OCI-LY7 (cell line): ENCODE measurements at regions not wholly inside any gene's neighbourhood (a gene's known extent, or its start where the extent isn't known, plus 50 kb on each side); places are given as distances from the start of the nearest gene placed in this dataset.

Experiments
- BruUV-seq: library from RNA; stranded (reverse); fragments of 400-500 nt; replicated peaks from 2 replicates; lab custom pipeline; 2021; lab: Mats Ljungman, UMichigan
- CTCF ChIA-PET: fragments of 300-600 bp; sonication (Branson Sonifier 250); formaldehyde crosslinking; loops from one replicate; lab custom pipeline; 2022; ENCODE audit warnings: antibody characterized with exemption; ENCODE audit not compliant: unreplicated experiment; lab: Charles Lee
- POLR2A ChIA-PET: fragments of 300-600 bp; sonication (Branson Sonifier 250); formaldehyde crosslinking; loops from one replicate; lab custom pipeline; 2022; ENCODE audit warnings: antibody characterized with exemption; lab: Charles Lee
- DNase-seq: peaks from one replicate; pipeline ENCODE4 v3.0.0-alpha.2; 2015; ENCODE audit warnings: low spot score
- H2AFZ ChIP-seq: fragments of 200-600 bp; sonication (generic), shearing (Covaris generic); 2 replicates; pipeline ENCODE4 v1.6.1; 2014; ENCODE audit warnings: mild to moderate bottlenecking, antibody characterized with exemption, low read length, moderate library complexity
- H3K27ac ChIP-seq: fragments of 200-600 bp; sonication (generic); 2 replicates; pipeline ENCODE4 v1.5.1; 2014; ENCODE audit warnings: mixed run types, low read depth, mild to moderate bottlenecking, moderate library complexity, low read length, inconsistent platforms; ENCODE audit not compliant: poor library complexity, severe bottlenecking
- H3K36me3 ChIP-seq: fragments of 200-600 bp; sonication (generic); 2 replicates; pipeline ENCODE4 v1.6.1; 2014; ENCODE audit warnings: mild to moderate bottlenecking, antibody characterized with exemption, low read length, moderate library complexity, mixed read lengths; ENCODE audit not compliant: insufficient read depth
- H3K4me1 ChIP-seq: fragments of 200-600 bp; sonication (generic); 2 replicates; pipeline ENCODE4 v1.5.1; 2014; ENCODE audit warnings: mild to moderate bottlenecking, low read length; ENCODE audit not compliant: insufficient read depth, poor library complexity, severe bottlenecking
- H3K4me2 ChIP-seq: fragments of 200-600 bp; sonication (generic); 2 replicates; pipeline ENCODE4 v1.6.1; 2014; ENCODE audit warnings: mild to moderate bottlenecking, low read length
- H3K4me3 ChIP-seq: fragments of 200-600 bp; sonication (generic); 2 replicates; pipeline ENCODE4 v1.5.1; 2014; ENCODE audit warnings: mild to moderate bottlenecking, low read depth, low read length; ENCODE audit not compliant: poor library complexity, severe bottlenecking
- H3K79me2 ChIP-seq: fragments of 200-600 bp; sonication (generic); 2 replicates; pipeline ENCODE4 v1.6.1; 2016; ENCODE audit warnings: low read depth, mild to moderate bottlenecking, low read length, moderate library complexity, mixed read lengths; ENCODE audit not compliant: insufficient read depth
- H3K9me2 ChIP-seq: fragments of 200-600 bp; sonication (generic); 2 replicates; pipeline ENCODE4 v1.6.1; 2016; ENCODE audit warnings: mild to moderate bottlenecking, low read length, mixed read lengths; ENCODE audit not compliant: insufficient read depth
- H3K9me3 ChIP-seq: fragments of 200-600 bp; sonication (generic); 2 replicates; pipeline ENCODE4 v1.6.1; 2014; ENCODE audit warnings: mild to moderate bottlenecking, mixed run types, low read length, mixed read lengths
- H4K20me1 ChIP-seq: fragments of 200-600 bp; sonication (generic); 2 replicates; pipeline ENCODE4 v1.6.1; 2014; ENCODE audit warnings: mild to moderate bottlenecking, antibody characterized with exemption, low read length, moderate library complexity, mixed read lengths; ENCODE audit not compliant: insufficient read depth
- EZH2phosphoT487 ChIP-seq: fragments of 200-600 bp; sonication (generic); IDR thresholded peaks from 2 replicates; pipeline ENCODE4 v1.6.1; 2018; ENCODE audit warnings: low read depth, borderline replicate concordance, mild to moderate bottlenecking, mixed run types, antibody characterized with exemption, low read length, moderate library complexity, mixed read lengths
- intact Hi-C: fragments of 100-400 bp; cut with micrococcal nuclease; formaldehyde crosslinking; loops from one replicate; pipeline ENCODE4 v1.10.0; 2022; ENCODE audit not compliant: unreplicated experiment
- TF ChIP-seq, protein P1 (sequence below): fragments of 200-600 bp; sonication (generic); conservative IDR thresholded peaks from 2 replicates; pipeline ENCODE4 v1.5.1; 2014; ENCODE audit warnings: mild to moderate bottlenecking, antibody characterized with exemption, low read length, moderate library complexity, mixed read lengths

DNA sequence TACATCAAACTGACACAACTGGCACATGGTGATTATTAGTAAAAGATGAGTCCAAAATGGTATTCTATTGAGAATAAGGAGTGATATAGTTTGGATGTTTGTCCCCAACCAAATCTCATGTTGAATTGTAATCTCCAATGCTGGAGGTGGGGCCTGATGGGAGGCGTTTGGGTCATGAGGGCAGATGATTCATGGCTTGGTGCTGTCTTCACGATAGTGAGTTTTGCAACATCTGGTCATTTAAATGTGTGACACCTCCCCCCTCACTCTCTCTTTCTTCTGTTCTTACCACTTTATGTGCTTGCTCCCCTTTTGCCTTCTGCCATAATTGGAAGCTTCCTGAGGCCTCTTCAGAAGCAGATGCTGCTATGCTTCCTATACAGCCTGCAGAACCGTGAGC lies 90.6 kb downstream of the RSL24D1 start:
- no peaks in the 10 kb centered on the region for H3K4me1 ChIP-seq
- H4K20me1 ChIP-seq: no peaks in the 10 kb centered on the region
- intact Hi-C loops: loop anchor here (5.0 kb wide), 2 partner anchors 186 to 1024 kb away; no protein-coding TSS in a partner anchor
- ChIA-PET POLR2A (no interaction called here), CTCF (no interaction called here)
- DNase-seq: no peak
- BruUV-seq: no TSS peak
- no peak overlapping the region for H3K4me2 ChIP-seq
- H2AFZ ChIP-seq: no peak overlapping the region
- no peaks in the 10 kb centered on the region for H3K9me3 ChIP-seq
- H3K27ac ChIP-seq: no peak overlapping the region
- H3K79me2 ChIP-seq: no peaks in the 10 kb centered on the region
- H3K36me3 ChIP-seq: no peaks in the 10 kb centered on the region
- TF ChIP-seq, protein P1, sequence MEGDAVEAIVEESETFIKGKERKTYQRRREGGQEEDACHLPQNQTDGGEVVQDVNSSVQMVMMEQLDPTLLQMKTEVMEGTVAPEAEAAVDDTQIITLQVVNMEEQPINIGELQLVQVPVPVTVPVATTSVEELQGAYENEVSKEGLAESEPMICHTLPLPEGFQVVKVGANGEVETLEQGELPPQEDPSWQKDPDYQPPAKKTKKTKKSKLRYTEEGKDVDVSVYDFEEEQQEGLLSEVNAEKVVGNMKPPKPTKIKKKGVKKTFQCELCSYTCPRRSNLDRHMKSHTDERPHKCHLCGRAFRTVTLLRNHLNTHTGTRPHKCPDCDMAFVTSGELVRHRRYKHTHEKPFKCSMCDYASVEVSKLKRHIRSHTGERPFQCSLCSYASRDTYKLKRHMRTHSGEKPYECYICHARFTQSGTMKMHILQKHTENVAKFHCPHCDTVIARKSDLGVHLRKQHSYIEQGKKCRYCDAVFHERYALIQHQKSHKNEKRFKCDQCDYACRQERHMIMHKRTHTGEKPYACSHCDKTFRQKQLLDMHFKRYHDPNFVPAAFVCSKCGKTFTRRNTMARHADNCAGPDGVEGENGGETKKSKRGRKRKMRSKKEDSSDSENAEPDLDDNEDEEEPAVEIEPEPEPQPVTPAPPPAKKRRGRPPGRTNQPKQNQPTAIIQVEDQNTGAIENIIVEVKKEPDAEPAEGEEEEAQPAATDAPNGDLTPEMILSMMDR: no peak
- TF ChIP-seq EZH2phosphoT487: no peak
- no peak overlapping the region for H3K4me3 ChIP-seq
- H3K9me2 ChIP-seq: no peaks in the 10 kb centered on the region

DNA sequence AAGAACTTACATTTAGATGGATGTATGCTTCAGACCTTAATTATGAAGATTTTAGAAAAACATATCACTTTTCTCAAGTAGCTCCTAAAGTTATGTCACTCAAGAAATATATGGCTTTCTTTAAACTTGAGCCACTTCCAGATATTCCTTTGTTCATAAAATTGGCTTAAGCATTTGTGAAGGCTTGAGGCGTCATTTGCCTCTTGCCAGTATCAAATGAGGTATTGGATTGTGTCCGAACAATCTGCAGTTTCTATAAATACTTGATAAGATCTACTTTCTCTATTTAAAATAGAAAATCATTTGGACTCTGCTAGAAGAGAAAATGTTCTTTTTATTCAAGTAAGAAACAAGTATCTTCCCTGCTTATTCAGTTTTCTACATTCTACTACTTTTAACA lies 102.6 kb downstream of the RSL24D1 start:
- no peak for DNase-seq
- intact Hi-C loops: no loop called here
- Histone ChIP-seq H3K9me3 (no peaks in the 10 kb centered on the region), H3K27ac (no peak overlapping the region), H3K9me2 (no peaks in the 10 kb centered on the region), H3K36me3 (no peaks in the 10 kb centered on the region), H4K20me1 (no peaks in the 10 kb centered on the region), H3K79me2 (no peaks in the 10 kb centered on the region), H3K4me2 (no peak overlapping the region), H2AFZ (no peak overlapping the region), H3K4me3 (no peak overlapping the region), H3K4me1 (no peaks in the 10 kb centered on the region)
- ChIA-PET POLR2A (interaction anchor here (0.7 kb wide), 1 partner anchor 10 kb away, joined by 4 read pairs; no protein-coding TSS in a partner anchor), CTCF (no interaction called here)
- TF ChIP-seq EZH2phosphoT487: no peak
- TF ChIP-seq, protein P1: no peak
- BruUV-seq: no TSS peak

DNA sequence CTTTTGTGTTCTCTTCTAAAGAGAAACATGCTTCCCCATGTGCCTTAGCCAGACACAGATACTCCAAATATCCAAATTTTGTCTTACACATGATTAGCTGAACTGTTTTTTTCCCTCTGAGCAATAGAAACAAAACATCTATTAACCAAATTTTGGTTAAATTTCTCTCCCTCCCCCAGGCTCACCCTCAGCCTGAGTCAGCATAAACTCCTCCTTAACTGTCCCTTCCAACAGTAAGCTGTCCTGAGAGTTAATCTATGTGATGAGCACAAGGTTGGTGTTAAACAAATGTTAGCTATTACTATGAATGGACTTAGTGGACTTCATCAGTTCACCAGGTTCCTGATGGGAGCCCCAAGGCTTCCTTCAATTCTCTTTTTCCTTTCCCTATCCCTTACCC lies 108.5 kb downstream of the RSL24D1 start:
- POLR2A ChIA-PET: interaction anchor here (0.5 kb wide), 1 partner anchor 37 kb away, joined by 3 read pairs; no protein-coding TSS in a partner anchor
- H3K27ac ChIP-seq: no peak overlapping the region

More for the DNA sequence above, 108.5 kb downstream of the RSL24D1 start:
- CTCF ChIA-PET: no interaction called here
- Histone ChIP-seq H2AFZ (no peak overlapping the region), H3K9me2 (no peaks in the 10 kb centered on the region), H3K9me3 (no peaks in the 10 kb centered on the region), H4K20me1 (no peaks in the 10 kb centered on the region), H3K79me2 (no peaks in the 10 kb centered on the region), H3K4me2 (no peak overlapping the region), H3K36me3 (no peaks in the 10 kb centered on the region), H3K4me3 (no peak overlapping the region), H3K4me1 (no peaks in the 10 kb centered on the region)
- BruUV-seq: no TSS peak
- no peak for DNase-seq
- intact Hi-C loops: no loop called here
- TF ChIP-seq EZH2phosphoT487: no peak
- TF ChIP-seq, protein P1: no peak
